ENCODE measurements at regions not wholly inside any gene's neighbourhood (a gene's known extent, or its start where the extent isn't known, plus 50 kb on each side); places are given as distances from the start of the nearest gene placed in this dataset.

- Histone ChIP-seq H3K9me3 (ENCODE audit: insufficient read depth in 2 of 2, low read depth in 1 of 2, low read length in 1 of 2) (no peaks in the 10 kb centered on the region; a peak in 1 of 4 replicates), H3K36me3 (ENCODE audit: control insufficient read depth in 2 of 4, insufficient read depth in 4 of 4, low read length in 3 of 4) (no peaks in the 10 kb centered on the region), H4K8ac (ENCODE audit: extremely low read depth, insufficient read depth, low read length) (no peak overlapping the region), H4K5ac (ENCODE audit: insufficient read length, low read depth, low read length) (no peak overlapping the region), H3K23ac (ENCODE audit: insufficient read length) (no peak overlapping the region), H2BK5ac (ENCODE audit: low read depth, low read length) (no peak overlapping the region), H4K91ac (replicated peaks; ENCODE audit: insufficient read length, low read length) (no peak overlapping the region), H3K4ac (replicated peaks; ENCODE audit: insufficient read length, low read depth, low read length) (no peak overlapping the region), H3K4me2 (ENCODE audit: insufficient read depth in 1 of 2, low read depth in 2 of 2, low read length in 2 of 2) (no peak overlapping the region), H2BK20ac (ENCODE audit: low read length) (no peak overlapping the region), H3K4me1 (replicated peaks in 1 of 4; ENCODE audit: control insufficient read depth in 3 of 4, insufficient read depth in 4 of 4, low read length in 3 of 4) (no peaks in the 10 kb centered on the region), H4K20me1 (replicated peaks in 1 of 2; ENCODE audit: control insufficient read depth in 1 of 2, insufficient read depth in 2 of 2, low read length in 2 of 2) (no peaks in the 10 kb centered on the region), H3K27ac (ENCODE audit: low read depth, low read length) (no peak overlapping the region), H2AK5ac (ENCODE audit: low read depth, low read length) (no peak overlapping the region), H3K14ac (ENCODE audit: insufficient read length) (no peak overlapping the region), H3K9ac (replicated peaks in 1 of 4; ENCODE audit: extremely low read depth in 1 of 4, low read depth in 3 of 4, low read length in 3 of 4) (no peak overlapping the region), H2BK12ac (ENCODE audit: low read depth, low read length) (no peak overlapping the region), H3K23me2 (ENCODE audit: low read depth, low read length) (no peaks in the 10 kb centered on the region), H2BK120ac (replicated peaks; ENCODE audit: low read depth, low read length) (no peak overlapping the region), H3K56ac (replicated peaks; ENCODE audit: insufficient read length, low read depth, low read length) (no peak overlapping the region), H3K18ac (ENCODE audit: extremely low read depth, low read length) (no peak overlapping the region), H3K4me3 (ENCODE audit: extremely low read depth in 1 of 4, insufficient read depth in 2 of 4, low read depth in 3 of 4, low read length in 4 of 4) (no peak overlapping the region), H2AFZ (ENCODE audit: low read length) (no peak overlapping the region), H3K79me2 (ENCODE audit: control insufficient read depth in 1 of 2, insufficient read depth in 2 of 2, low read length in 2 of 2) (no peaks in the 10 kb centered on the region), H2BK15ac (ENCODE audit: low read length) (no peak overlapping the region), H3K27me3 (replicated peaks in 1 of 4; ENCODE audit: control insufficient read depth in 3 of 4, extremely low read depth in 1 of 4, insufficient read depth in 3 of 4, low read length in 3 of 4) (no peaks in the 10 kb centered on the region), H3K79me1 (ENCODE audit: low read depth, low read length) (no peaks in the 10 kb centered on the region)
- WGBS, 2 experiments (ENCODE audit: extremely low coverage in 1 of 2, insufficient coverage in 1 of 2, insufficient read length in 1 of 2, insufficient replicate concordance in 2 of 2, low coverage in 1 of 2, low lambda C conversion rate in 2 of 2, missing lambda C conversion rate in 1 of 2) = 80% methylated on average over 2 of the region's 4 CpGs; no CpG with 5 or more reads in 1 of the 2 experiments
- ChIA-PET CTCF (ENCODE audit: partially characterized antibody) (no interaction called here), POLR2A (ENCODE audit: partially characterized antibody) (no interaction called here)
- TF ChIP-seq GABPA (IDR thresholded peaks at IDR 0.05; ENCODE audit: borderline replicate concordance, insufficient read depth, low read length) (no peak), SRF (IDR thresholded peaks at IDR 0.05; ENCODE audit: low read depth, low read length) (no peak)
- DNase-seq (ENCODE audit: low read depth in 1 of 2, low spot score in 2 of 2) (no peak), FAIRE-seq (no peak)
Measured at GRCh38 chrX:146363919-146364318, 445.7 kb upstream of the CXorf51B start.

Data from H1 (cell line).